Effector memory CD8-positive, alpha-beta T cell (primary cell): ENCODE measurements at regions not wholly inside any gene's neighbourhood (a gene's known extent, or its start where the extent isn't known, plus 50 kb on each side); places are given as distances from the start of the nearest gene placed in this dataset.

ENCODE experiments used
- ATAC-seq: fragments of 150-1000 bp; cut with Tn5 transposase; replicated peaks from 2 replicates; pipeline ENCODE4 v1.10.0; 2021; ENCODE audit warnings: mild to moderate bottlenecking, moderate library complexity
- DNase-seq, 3 experiments: peaks; one replicate each; pipeline ENCODE4 v3.0.0; 2021
- H3K27ac Mint-ChIP-seq, 2 donors: one replicate each; pipeline ENCODE4 v1.8.0; 2022; ENCODE audit warnings: mild to moderate bottlenecking in 2 of 2, mixed read lengths in 2 of 2, moderate library complexity in 2 of 2
- H3K27me3 Mint-ChIP-seq, 2 donors: one replicate each; pipeline ENCODE4 v1.8.0; 2022; ENCODE audit warnings: mixed read lengths in 2 of 2
- H3K36me3 Mint-ChIP-seq: one replicate; pipeline ENCODE4 v1.8.0; 2022; ENCODE audit warnings: mild to moderate bottlenecking, moderate library complexity, mixed read lengths; ENCODE audit not compliant: insufficient read depth
- H3K4me1 Mint-ChIP-seq, 2 donors: one replicate each; pipeline ENCODE4 v1.8.0; 2022; ENCODE audit warnings: low read depth in 2 of 2, mixed read lengths in 2 of 2
- H3K4me3 Mint-ChIP-seq, 2 donors: one replicate each; pipeline ENCODE4 v1.8.0; 2022; ENCODE audit warnings: mild to moderate bottlenecking in 2 of 2, mixed read lengths in 2 of 2, moderate library complexity in 2 of 2
- H3K9me3 Mint-ChIP-seq, 2 donors: one replicate each; pipeline ENCODE4 v1.8.0; 2022; ENCODE audit warnings: mixed read lengths in 2 of 2

DNA sequence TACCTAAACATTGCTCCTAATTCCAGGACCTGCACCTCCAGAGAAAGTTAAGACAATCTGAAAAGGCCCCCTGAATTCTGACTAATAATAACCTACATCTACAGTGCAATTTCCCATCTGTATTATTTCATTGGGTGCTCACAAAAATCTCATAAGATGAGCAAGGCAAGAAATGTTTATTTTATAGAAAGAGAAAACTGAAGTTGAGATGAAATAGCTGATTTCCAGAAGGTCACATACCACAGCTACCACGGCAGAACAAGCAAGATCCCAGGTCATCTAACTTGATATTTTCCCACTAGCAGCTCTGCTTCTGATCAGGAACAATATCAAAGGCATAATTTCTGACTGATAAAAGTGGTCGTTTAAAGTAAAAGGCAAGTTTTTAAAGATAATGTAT, 105.8 kb upstream of the COL5A2 start:
- Mint-ChIP-seq H3K4me3 (no peak overlapping the region), H3K4me1 (no peaks in the 10 kb centered on the region), H3K36me3 (no peaks in the 10 kb centered on the region), H3K27ac (no peak overlapping the region), H3K27me3 (no peaks in the 10 kb centered on the region), H3K9me3 (peaks cover 0 to 3% of the 10 kb centered on the region in 2 donors)
- DNase-seq: no peak
- no peak for ATAC-seq

DNA sequence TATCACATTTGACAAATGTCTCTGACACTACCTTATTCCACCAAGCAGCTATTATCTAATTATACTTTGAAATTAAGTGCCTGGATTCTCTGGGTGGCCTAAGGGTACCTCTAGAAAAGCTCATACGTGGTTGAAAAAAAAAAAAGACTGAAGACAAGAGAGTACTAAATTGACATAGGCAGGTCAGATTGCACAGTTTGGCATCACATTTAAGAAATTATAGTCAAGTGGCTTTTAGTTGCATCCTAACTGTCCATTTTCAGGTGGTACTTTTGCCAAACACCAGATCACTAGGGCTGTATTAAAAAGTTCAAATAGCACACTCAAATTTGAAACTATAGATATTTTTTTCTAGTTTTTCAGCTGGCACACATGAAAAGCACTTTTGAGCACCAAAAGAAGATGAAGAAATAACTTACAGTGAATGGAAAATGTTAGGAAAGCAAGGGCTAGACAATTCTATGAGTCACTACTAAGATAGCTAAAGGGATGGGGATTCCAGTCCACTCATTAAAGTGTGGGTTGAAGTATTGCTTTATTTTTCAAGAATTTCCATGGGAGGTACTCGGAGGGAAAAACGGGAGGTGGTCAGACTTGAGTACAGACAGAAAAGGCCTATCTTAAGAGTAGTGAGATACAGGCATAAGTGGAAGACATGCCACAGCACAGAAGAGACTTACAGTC, 106.5 kb upstream of the COL5A2 start:
- ATAC-seq (no peak), DNase-seq (no peak)
- no peaks in the 10 kb centered on the region for H3K36me3 Mint-ChIP-seq
- H3K27me3 Mint-ChIP-seq: no peaks in the 10 kb centered on the region
- no peak overlapping the region for H3K4me3 Mint-ChIP-seq
- no peaks in the 10 kb centered on the region for H3K4me1 Mint-ChIP-seq
- H3K9me3 Mint-ChIP-seq: peaks cover 0 to 4% of the 10 kb centered on the region in 2 donors
- H3K27ac Mint-ChIP-seq: no peak overlapping the region

DNA sequence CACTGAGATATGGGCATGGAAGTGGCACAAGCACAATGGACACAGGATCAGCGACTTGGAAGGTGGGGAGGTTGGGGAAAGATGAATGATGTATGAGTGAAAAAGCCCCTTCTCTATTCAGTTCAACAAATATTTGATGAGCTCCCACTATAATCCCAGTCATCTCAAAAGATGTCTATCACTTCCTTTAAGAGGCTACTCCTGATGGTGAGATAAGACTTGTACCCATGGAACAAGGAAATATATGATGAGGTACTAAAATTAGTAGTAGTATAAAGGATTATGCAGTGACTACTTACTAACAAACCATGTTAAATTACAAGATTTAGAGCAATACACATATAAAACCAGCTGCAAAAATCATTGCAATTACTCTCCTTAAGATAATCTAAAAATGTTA, 107.8 kb upstream of the COL5A2 start:
- ATAC-seq: no peak
- DNase-seq: no peak
- Mint-ChIP-seq H3K4me1 (no peaks in the 10 kb centered on the region), H3K36me3 (no peaks in the 10 kb centered on the region), H3K9me3 (peaks cover 0 to 4% of the 10 kb centered on the region in 2 donors), H3K4me3 (no peak overlapping the region), H3K27me3 (no peaks in the 10 kb centered on the region), H3K27ac (no peak overlapping the region)

DNA sequence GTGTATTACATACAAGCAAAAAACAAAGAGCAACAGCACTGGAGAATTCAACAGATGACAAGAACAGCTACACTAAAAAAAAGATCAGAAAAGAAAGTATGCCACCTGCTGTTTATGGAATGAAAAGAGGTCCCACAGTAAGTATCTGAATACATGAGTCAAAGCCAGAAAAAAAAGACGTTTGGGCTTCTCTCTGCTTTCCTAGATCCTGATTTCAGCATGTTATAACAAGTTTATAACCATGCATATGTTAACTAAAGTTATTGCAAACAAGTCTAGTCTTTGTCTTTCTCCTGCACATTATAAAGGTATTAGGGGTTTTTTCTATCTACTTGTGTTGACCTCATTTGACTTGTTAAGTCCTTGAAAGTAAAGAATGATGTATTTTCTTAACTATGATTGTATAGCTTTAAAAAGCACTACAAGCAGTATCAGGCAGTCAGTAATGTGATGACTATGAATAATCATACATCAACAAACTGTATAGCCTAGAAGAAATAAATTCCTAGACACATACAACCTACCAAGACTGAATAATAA, 108.5 kb upstream of the COL5A2 start:
- Mint-ChIP-seq H3K9me3 (peaks cover 0 to 4% of the 10 kb centered on the region in 2 donors), H3K36me3 (no peaks in the 10 kb centered on the region), H3K4me1 (no peaks in the 10 kb centered on the region), H3K27ac (no peak overlapping the region), H3K4me3 (no peak overlapping the region), H3K27me3 (no peaks in the 10 kb centered on the region)
- ATAC-seq (peak; percentile 47), DNase-seq (no peak)

DNA sequence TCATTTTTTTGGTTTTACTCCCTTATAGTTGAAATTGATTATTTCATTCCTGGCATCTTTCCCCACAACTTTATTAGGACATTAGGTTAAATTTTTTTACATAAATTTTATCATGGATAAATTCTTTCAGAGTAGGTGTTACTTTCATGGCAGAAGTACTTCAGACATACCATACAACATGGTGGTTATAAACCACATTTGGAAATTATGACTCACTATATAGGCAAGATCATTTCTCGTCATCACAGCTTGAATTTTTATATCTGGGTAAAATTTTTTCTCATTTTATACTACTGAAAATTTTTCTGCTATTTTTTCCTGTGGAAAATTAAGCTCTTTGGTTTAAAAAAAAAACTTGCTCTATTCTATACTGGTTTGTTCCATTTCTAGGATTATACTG, 111.9 kb upstream of the COL5A2 start:
- H3K4me3 Mint-ChIP-seq: no peak overlapping the region
- DNase-seq (no peak), ATAC-seq (no peak)
- peaks cover 0 to 4% of the 10 kb centered on the region in 2 donors for H3K9me3 Mint-ChIP-seq
- H3K27ac Mint-ChIP-seq: no peak overlapping the region
- no peaks in the 10 kb centered on the region for H3K27me3 Mint-ChIP-seq
- no peaks in the 10 kb centered on the region for H3K4me1 Mint-ChIP-seq
- no peaks in the 10 kb centered on the region for H3K36me3 Mint-ChIP-seq

DNA sequence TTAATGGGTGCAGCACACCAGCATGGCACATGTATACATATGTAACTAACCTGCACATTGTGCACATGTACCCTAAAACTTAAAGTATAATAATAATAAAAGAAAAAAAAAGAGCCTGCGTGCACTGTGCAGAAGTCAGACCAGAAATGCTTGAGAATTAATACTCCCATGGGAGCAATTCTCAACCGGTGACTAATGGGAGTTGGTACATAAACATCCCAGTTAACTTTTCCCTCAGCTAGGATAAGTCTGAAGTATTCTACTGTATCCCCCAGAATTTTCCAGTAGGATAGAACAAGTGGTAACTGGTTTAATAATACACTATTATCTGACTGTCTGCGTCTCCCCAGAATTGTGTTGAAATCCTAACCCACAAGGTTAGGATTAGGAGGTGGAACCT, 113.6 kb upstream of the COL5A2 start:
- ATAC-seq: no peak
- Mint-ChIP-seq H3K9me3 (peaks cover 0 to 4% of the 10 kb centered on the region in 2 donors), H3K36me3 (no peaks in the 10 kb centered on the region), H3K4me1 (peaks cover under 1 to 2% of the 10 kb centered on the region in 2 donors), H3K4me3 (no peak overlapping the region), H3K27ac (no peak overlapping the region), H3K27me3 (no peaks in the 10 kb centered on the region)
- DNase-seq: no peak

DNA sequence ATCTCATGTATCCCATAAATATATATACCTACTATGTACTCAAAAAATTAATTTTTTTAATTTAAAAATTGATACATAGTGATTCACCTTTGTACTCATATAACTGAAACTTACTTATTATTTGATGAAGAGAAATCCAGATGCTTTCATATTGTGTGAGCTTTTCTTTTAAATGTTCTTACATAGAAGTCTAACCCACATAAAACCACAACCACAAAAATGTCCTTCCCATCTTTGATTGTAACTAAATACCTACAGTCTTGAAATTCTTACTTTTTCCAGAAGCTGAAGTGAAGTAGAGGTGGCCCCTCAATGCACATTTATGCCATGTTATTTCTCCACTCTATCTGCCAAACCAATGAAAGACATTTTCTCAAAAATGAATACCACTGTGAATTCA, 117.9 kb upstream of the COL5A2 start:
- Mint-ChIP-seq H3K9me3 (no peaks in the 10 kb centered on the region), H3K27me3 (no peaks in the 10 kb centered on the region), H3K27ac (no peak overlapping the region), H3K36me3 (no peaks in the 10 kb centered on the region), H3K4me1 (peaks cover 10 to 11% of the 10 kb centered on the region in 2 donors), H3K4me3 (no peak overlapping the region)
- no peak for ATAC-seq
- DNase-seq: no peak

DNA sequence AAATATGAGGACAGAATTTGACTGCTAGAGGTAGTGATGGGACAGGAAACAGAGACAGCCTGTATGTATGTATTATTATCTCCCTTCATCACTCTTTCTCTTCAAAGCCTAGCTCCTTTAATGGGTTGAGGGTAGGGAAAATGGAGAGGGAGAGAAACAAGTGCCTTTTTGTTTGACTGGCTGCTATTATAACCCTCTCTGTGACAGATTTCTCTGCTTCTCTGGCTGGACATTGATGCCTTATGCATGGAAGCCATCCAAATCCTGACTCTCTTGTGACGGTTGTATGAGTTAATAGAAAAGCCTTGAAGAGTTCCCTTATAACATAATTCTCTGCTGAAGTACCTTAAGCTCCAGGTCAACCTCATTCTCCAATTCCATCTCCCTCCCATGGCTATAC, 118.5 kb upstream of the COL5A2 start:
- Mint-ChIP-seq H3K9me3 (no peaks in the 10 kb centered on the region), H3K4me1 (peaks cover 15 to 16% of the 10 kb centered on the region in 2 donors), H3K27ac (no peak overlapping the region), H3K27me3 (no peaks in the 10 kb centered on the region), H3K36me3 (no peaks in the 10 kb centered on the region), H3K4me3 (no peak overlapping the region)
- ATAC-seq (no peak), DNase-seq (no peak)

DNA sequence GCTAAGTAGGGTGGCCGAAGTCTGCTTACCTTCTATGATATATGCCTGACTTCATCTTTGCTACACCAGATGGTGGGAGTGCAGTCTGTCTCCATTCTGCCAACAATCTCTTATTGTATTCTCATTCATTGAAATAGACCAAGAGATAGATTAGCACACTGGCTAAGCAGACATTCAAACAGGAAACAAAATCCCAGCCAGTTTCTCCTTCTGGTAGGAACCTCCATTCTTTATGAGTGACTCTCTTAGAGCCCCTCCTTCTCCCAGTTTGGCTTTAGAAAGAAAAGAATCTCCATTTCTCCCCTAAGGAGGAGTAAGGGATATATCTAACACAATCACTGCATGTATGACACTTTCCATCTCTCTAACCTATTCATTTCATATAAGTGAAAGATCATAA, 118.9 kb upstream of the COL5A2 start:
- peaks cover 16 to 18% of the 10 kb centered on the region in 2 donors for H3K4me1 Mint-ChIP-seq
- H3K4me3 Mint-ChIP-seq: no peak overlapping the region
- H3K36me3 Mint-ChIP-seq: no peaks in the 10 kb centered on the region
- H3K27ac Mint-ChIP-seq: no peak overlapping the region
- no peak for DNase-seq
- no peak for ATAC-seq
- no peaks in the 10 kb centered on the region for H3K9me3 Mint-ChIP-seq
- no peaks in the 10 kb centered on the region for H3K27me3 Mint-ChIP-seq

DNA sequence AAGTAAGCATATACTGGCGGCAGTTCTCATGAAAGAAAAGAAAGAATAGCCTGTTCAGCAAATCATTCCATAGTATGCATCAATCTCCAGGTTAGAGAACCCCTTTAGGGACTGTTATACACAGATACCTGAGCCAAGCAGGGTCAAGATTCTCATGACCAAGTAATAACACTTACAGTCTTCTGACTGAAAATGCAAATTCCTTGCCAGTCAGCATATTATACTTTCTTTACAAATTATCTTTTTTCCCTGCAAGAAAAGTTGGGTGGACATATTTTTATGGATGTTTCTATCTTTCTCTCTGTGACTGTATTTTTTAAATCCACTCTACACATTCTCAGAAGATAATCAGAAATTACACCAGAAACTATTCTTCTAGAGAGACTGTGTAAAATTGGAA, 120.4 kb upstream of the COL5A2 start:
- ATAC-seq (no peak), DNase-seq (no peak)
- Mint-ChIP-seq H3K36me3 (no peaks in the 10 kb centered on the region), H3K4me1 (peaks cover 21 to 27% of the 10 kb centered on the region in 2 donors), H3K9me3 (no peaks in the 10 kb centered on the region), H3K27ac (no peak overlapping the region), H3K4me3 (no peak overlapping the region), H3K27me3 (no peaks in the 10 kb centered on the region)

DNA sequence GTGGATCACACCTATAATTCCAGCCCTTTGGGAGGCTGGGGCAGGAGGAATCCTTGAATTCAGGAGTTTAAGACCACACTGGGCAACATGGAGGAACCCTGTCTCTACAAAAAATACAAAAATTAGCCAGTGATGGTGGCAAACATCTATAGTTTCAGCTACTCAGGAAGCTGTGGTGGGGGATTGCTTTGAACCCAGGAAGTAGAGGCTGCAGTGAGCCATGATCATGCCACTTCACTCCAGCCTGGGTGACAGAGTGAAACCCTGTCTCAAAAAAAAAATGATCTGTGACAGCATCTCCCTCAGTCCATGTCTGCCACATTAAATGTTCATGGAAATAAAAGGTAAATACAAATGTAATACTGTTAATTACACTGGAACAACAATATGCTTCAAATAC, 121.4 kb upstream of the COL5A2 start:
- Mint-ChIP-seq H3K27ac (peak overlapping the region in 1 of 2 donors; percentile 22), H3K4me1 (peaks cover 21 to 27% of the 10 kb centered on the region in 2 donors), H3K9me3 (no peaks in the 10 kb centered on the region), H3K27me3 (no peaks in the 10 kb centered on the region), H3K4me3 (peak overlapping the region; percentile 2 to 8), H3K36me3 (no peaks in the 10 kb centered on the region)
- ATAC-seq: peak; percentile 60
- DNase-seq: peak in 1 of 3 experiments; percentile 2

DNA sequence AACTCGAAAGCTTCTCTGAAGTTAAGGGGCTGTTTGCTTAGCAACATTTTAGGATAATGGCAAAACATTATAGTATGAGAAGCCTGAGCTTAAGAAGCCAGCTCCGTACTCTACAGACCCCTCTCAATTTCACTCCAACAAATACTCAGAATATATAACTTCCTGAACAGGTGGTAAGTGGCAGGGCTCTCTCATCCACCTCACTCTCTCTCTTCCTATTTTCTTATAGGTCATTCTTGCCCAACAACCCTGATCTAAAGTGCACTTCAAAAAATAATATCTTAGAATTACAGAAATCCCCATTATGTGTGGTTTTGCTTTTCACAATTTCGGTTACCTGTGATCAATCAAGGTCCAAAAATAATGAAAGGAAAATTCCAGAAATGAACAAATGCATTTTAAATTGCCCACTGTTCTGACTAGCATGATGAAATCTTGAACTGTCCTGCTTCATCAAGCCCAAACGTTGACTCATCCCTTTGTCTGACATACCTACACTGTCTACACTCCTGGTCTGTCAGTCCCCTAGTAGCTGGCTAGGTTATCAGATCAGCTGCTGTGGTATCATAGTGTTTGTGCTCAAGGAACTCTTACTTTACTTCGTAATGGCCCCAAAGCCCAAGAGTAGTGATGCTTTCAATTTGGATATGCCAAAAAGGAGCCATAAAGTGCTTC, 122.8 kb upstream of the COL5A2 start:
- peak overlapping the region in 1 of 2 donors; percentile 75 for H3K27ac Mint-ChIP-seq
- H3K4me1 Mint-ChIP-seq: peaks cover 21 to 27% of the 10 kb centered on the region in 2 donors
- no peak overlapping the region for H3K4me3 Mint-ChIP-seq
- peaks cover 0 to 2% of the 10 kb centered on the region in 2 donors for H3K9me3 Mint-ChIP-seq
- no peaks in the 10 kb centered on the region for H3K36me3 Mint-ChIP-seq
- no peaks in the 10 kb centered on the region for H3K27me3 Mint-ChIP-seq
- ATAC-seq (no peak), DNase-seq (no peak)

DNA sequence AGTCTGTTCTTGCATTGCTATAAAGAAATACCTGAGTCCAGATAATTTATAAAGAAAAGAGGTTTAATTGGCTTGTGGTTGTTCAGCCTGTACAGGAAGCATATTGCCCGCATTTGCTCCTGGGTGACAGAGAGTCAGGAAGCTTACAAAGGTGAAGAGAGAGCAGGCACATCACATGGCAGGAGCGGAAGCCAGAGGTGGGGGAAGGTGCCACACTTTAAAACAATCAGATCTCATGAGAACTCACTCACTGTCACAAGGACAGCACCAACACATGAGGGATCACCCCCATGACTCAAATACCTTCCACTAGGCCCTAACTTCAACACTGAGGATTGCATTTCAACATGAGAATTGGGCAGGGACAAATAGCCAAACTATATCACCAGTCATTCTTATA, 124.8 kb upstream of the COL5A2 start:
- H3K9me3 Mint-ChIP-seq: peaks cover 0 to 2% of the 10 kb centered on the region in 2 donors
- peak; percentile 86 for ATAC-seq
- peak; percentile 3 to 19 (median 8) for DNase-seq
- no peaks in the 10 kb centered on the region for H3K36me3 Mint-ChIP-seq
- H3K27ac Mint-ChIP-seq: peak overlapping the region in 1 of 2 donors; percentile 72
- H3K4me1 Mint-ChIP-seq: peaks cover 18 to 22% of the 10 kb centered on the region in 2 donors
- H3K4me3 Mint-ChIP-seq: peak overlapping the region; percentile 47 to 58
- no peaks in the 10 kb centered on the region for H3K27me3 Mint-ChIP-seq
